ENCODE measurements at regions not wholly inside any gene's neighbourhood (a gene's known extent, or its start where the extent isn't known, plus 50 kb on each side); places are given as distances from the start of the nearest gene placed in this dataset.

GRCh38 chr21:34192646-34193285, 119.4 kb downstream of the MRPS6 start:
- no peak for DNase-seq (ENCODE audit: low read depth)

GRCh38 chr21:34195335-34195734, 122.0 kb downstream of the MRPS6 start:
- TF ChIP-seq CTCF (IDR thresholded peaks at IDR 0.05; ENCODE audit: insufficient read depth, low read depth, low read length, missing control alignments) = no peak
- H3K4me3 ChIP-seq (ENCODE audit: low read length) = no peak overlapping the region
- no peak for DNase-seq (ENCODE audit: low read depth)

More at GRCh38 chr21:34192646-34193285, 119.4 kb downstream of the MRPS6 start:
- no peak overlapping the region for H3K4me3 ChIP-seq (ENCODE audit: low read length)
- no peak for TF ChIP-seq CTCF (IDR thresholded peaks at IDR 0.05; ENCODE audit: insufficient read depth, low read depth, low read length, missing control alignments)

- no peak overlapping the region for H3K4me3 ChIP-seq (ENCODE audit: low read length)
- DNase-seq (ENCODE audit: low read depth) = no peak
- no peak for TF ChIP-seq CTCF (IDR thresholded peaks at IDR 0.05; ENCODE audit: insufficient read depth, low read depth, low read length, missing control alignments)
Measured at GRCh38 chr21:34196996-34197395, 123.6 kb downstream of the MRPS6 start.

- no peak for DNase-seq (ENCODE audit: low read depth)
- H3K4me3 ChIP-seq (ENCODE audit: low read length) = no peak overlapping the region
- no peak for TF ChIP-seq CTCF (IDR thresholded peaks at IDR 0.05; ENCODE audit: insufficient read depth, low read depth, low read length, missing control alignments)
Measured at GRCh38 chr21:34197561-34197960, 124.2 kb downstream of the MRPS6 start.

GRCh38 chr21:34198231-34199120, 125.1 kb downstream of the MRPS6 start:
- no peak overlapping the region for H3K4me3 ChIP-seq (ENCODE audit: low read length)
- no peak for DNase-seq (ENCODE audit: low read depth)
- TF ChIP-seq CTCF (IDR thresholded peaks at IDR 0.05; ENCODE audit: insufficient read depth, low read depth, low read length, missing control alignments) = no peak

- no peak for DNase-seq (ENCODE audit: low read depth)
- no peak overlapping the region for H3K4me3 ChIP-seq (ENCODE audit: low read length)
- no peak for TF ChIP-seq CTCF (IDR thresholded peaks at IDR 0.05; ENCODE audit: insufficient read depth, low read depth, low read length, missing control alignments)
Measured at GRCh38 chr21:34199121-34199910, 125.9 kb downstream of the MRPS6 start.

Measured in epithelial cell of esophagus (primary cell).